Body of pancreas (tissue), 4 donors: ENCODE measurements at regions not wholly inside any gene's neighbourhood (a gene's known extent, or its start where the extent isn't known, plus 50 kb on each side); places are given as distances from the start of the nearest gene placed in this dataset.

ENCODE experiments used
- CTCF ChIP-seq, 7 experiments: fragments of 450-650 bp in 4 of 7; fragments of 200-600 bp in 3 of 7; sonication (generic) in 3 of 7; IDR thresholded peaks; one replicate each; pipeline ENCODE4 v1.5.1; 2016 to 2019; ENCODE audit warnings: antibody characterized with exemption in 7 of 7
- POLR2A ChIP-seq, 3 donors: fragments of 450-650 bp; IDR thresholded peaks; one replicate each; pipeline ENCODE4 v1.6.1; 2016; ENCODE audit warnings: antibody characterized with exemption in 3 of 3, mild to moderate bottlenecking in 2 of 3

GRCh38 chrX:69046996-69047490, 118.2 kb downstream of the PJA1 start:
- TF ChIP-seq CTCF (IDR thresholded peaks at IDR 0.05) = no peak
- no peak for TF ChIP-seq POLR2A (IDR thresholded peaks at IDR 0.05)
